GM21423 (cell line): ENCODE measurements at regions not wholly inside any gene's neighbourhood (a gene's known extent, or its start where the extent isn't known, plus 50 kb on each side); places are given as distances from the start of the nearest gene placed in this dataset.

ENCODE experiments used
- ATAC-seq: cut with Tn5 transposase; IDR thresholded peaks from one replicate; pipeline ENCODE4 v1.9.1; 2021; ENCODE audit warnings: mild to moderate bottlenecking, moderate library complexity; ENCODE audit not compliant: unreplicated experiment

DNA sequence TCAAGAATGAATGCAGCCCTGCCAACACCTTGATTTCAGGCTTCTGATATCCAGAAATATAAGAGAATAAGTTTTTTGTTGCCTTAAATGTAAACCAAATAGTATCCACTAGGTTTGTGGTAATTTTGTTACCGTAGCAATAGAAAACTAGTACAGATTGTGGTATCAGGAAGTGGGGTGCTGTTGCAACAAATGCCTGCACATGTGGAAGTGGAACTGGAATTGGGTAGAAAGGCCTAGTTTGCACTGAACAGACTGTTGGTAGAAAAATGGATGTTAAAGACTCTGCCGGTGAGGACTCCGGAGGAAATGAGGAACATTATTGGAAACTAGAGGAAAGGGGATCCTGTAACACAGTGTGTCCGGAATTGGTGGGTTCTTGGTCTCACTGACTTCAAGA lies 145.8 kb upstream of the MGAT5 start:
- no peak for ATAC-seq

DNA sequence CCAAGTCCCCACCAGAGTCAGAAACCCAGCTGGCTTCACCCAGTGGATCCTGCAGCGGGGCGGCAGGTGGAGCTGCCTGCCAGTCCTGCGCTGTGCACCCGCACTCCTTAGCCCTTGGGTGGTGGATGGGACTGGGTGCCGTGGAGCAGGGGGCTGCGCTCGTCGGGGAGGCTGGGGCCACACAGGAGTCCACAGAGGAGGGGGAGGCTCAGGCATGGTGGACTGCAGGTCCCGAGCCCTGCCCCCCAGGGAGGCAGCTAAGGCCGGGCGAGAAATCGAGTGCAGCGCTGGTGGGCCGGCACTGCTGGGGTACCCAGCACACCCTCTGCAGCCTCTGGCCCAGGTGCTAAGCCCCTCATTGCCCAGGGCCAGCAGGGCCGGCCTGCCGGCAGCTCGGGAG lies 144.6 kb upstream of the MGAT5 start:
- no peak for ATAC-seq

DNA sequence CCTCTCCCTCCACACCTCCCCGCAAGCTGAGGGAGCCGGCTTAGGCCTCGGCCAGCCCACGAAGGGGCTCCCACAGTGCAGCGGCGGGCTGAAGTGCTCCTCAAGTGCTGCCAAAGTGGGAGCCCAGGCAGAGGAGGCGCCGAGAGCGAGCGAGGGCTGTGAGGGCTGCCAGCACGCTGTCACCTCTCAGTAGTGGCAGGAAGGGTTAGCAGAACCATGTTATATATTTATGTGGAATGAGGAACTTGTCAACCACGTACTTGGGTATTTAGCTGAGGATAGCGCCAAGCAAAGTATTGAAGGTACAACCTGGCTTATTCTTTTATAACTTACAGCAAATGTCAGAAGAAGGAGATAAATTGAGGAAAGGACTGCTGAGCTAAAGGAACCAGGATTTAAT lies 144.1 kb upstream of the MGAT5 start:
- ATAC-seq = no peak

DNA sequence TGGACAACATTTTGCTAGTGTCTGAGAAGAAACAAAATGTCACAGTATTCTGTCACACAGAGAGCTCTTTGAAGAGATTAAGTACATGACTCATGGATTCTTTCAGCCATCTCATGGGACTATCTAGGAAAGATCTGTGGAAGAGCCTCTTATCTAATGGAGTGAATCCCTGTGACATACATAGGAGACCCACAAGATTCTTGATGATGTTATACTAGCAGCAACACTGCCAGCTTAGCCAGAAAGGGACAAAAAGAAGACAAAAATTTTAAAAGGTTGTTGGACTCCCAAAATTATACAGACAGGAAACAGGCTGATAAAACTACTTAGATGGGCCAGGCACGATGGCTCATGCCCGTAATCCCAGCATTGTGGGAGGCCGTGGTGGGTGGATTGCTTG lies 143.3 kb upstream of the MGAT5 start:
- ATAC-seq = no peak

DNA sequence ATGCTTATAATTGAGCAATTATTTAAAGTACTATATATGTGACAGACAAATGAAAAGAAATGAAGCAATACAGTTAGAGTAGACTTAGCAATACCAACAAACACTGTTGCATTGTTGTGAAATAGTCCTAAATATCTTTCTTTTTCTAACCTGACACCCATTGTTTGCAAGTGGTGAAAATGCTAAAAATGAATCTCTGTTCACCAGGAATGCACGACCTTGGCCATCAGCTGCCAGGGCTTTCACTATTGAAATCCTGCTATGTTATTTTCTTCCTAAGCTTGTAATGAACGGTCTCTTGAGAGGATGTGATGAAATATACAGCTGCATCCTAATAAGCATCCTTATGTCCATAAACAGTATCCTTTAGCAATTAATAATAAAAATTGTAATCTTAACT lies 136.2 kb upstream of the MGAT5 start:
- no peak for ATAC-seq

DNA sequence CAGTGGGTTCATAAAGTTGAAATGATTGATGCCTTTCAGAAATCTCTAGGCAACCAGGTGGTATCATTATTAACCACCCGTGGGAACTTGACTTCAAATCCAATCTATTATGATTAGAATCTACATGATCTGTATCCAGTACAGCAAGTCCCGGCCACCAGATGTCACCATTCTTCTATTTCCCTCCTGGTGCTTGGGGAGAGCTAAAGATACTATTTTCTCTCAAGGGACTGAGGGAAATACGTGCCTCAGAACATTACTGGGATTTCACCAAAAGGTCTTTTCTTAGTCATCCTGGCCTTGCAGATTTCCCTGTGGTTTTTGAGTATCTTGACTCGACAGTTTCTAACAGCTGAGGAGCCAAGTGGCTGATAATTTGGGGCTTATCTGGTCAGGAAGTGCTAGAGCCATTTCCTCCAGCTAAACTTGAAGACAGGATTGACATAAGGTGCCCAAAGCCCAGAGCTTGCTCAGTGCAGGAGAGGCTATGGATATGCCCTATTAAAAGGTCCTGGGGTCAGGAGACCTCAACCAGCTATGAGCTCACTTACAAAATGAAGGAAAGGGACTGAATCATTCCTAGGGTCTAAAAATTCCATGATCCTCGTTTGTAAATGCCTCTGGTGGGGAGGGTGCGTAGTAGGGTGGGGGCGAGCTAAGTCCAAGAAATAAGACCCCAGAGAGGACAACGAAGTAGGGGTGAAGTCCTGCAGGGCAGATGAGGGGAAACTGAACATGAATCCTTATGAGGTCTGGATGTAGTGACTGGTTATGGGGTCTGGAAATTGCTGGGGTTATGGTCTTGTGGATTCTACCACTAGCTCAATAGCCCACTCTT lies 135.4 kb upstream of the MGAT5 start:
- peak; percentile 39 for ATAC-seq

DNA sequence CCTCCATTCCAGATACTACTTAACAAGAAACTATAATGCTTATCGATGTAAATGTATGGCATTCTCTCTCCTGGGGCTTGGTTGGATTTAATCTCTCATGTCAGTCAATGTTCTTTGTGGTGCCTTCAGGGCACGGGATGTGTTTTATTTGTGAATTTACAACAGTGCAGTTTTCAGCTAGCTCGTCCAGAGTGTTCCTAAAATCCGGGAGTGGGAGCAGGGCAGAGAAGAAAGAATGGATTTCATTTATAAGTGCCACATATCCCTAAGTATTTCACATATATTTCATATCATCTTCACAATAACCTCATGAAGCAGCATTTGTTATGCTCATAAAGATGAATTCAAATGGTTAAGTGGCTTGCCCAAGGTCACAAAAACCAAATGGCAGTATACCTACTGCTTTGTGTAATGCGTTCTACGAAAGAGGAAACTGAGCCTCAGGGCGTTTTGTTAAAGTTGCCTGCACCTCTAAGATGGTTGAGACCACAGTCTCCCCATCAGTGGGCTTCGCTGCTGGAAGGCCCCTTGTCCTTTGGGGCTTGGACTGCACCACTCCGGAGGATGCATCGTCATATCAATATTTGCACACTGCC lies 134.7 kb upstream of the MGAT5 start:
- peak; percentile 13 for ATAC-seq

DNA sequence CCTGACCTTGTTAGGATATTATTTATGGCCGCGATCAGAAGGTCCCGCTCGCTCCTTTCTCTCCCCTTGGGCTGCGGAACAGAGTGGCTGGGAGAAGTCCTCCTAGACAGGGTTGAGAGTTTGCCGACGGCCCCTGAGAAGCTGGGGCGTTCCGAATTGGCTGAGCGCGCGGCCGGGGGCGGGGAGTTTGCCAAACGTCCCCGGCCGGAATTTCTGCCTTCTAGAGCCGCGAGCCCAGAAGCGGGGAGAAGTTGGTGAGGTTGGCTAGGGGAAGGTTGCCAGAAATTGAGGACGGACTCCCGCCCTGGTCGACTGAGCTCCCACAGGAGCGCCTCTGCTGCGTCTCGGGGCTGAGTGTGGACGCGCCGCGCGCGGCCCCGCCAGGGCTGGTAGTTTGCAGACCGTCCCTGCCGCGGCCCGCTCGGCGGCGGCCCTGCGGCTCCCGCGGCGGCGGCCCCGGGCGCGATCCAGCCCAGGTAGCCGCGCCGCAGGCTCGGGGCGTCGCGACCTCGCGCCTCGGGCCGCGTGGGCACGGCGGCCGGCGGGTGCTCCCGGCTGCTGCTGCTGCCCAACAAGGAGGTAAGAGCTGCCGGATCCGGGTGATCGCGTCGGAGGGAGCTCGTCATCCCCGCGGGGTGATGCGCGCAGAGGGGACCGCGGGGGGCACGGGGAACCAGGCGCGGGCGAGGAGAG lies 134.0 kb upstream of the MGAT5 start:
- peak; percentile 57 for ATAC-seq

DNA sequence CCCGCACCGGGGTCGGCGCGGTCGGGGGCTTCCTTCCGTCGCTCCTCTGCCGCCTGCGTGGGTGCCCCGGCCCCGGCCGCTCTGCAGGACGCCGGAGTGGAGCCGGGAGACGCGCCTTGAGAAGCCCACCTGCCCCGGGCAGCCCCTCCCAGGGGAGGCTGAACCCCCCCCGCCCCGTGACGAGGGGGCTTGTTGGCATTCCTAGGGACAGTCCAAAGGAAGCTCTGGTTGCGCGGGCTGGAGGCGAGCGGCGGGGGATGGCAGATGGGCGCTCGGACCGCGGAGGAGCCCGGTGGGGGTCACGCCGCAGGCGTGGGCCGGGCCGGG lies 133.5 kb upstream of the MGAT5 start:
- ATAC-seq = no peak

DNA sequence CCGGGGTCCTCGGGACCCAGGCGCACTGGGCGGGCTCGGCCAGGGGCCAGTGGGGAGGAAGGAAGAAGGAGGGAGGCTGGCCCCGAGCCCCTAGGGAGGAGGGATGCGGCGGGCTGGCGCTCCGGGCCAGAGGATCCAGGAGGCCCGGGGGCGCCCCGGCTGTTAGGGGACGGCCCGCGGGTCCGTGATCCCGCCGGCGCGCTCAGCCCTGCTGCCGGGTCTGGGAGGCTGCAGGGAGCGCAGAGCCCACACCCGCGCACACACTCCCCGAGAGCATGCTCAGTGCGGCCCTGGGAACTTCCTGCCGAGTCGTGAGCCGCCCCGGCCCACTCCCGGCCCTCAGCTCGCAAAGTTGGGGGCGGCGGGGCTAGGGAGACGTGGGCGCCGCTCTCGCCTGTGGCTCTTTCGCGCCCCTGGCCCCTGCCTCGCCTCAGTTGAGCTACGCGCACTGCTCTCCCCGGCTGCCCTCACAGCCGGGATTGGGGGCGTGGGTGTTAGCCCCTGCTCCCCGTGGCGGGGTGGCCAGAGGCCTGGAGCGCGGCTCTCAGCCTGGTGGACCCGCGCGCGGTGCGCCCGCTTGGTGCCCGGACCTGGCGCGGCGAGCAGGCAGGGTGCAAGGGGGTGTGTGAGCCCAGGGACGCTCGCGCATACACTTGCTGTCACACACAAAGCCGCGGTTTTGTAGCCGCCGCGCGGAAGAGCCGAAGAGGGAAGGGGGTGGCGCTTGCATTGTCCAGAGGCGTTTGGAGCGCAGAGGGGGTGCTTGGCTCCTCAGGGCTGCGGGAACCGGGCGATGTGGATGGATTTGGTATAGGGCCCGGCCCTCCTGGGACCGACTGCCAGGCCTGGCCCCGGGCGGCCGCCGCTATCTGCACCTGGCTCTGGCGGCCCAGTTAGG lies 132.9 kb upstream of the MGAT5 start:
- peak; percentile 42 for ATAC-seq

DNA sequence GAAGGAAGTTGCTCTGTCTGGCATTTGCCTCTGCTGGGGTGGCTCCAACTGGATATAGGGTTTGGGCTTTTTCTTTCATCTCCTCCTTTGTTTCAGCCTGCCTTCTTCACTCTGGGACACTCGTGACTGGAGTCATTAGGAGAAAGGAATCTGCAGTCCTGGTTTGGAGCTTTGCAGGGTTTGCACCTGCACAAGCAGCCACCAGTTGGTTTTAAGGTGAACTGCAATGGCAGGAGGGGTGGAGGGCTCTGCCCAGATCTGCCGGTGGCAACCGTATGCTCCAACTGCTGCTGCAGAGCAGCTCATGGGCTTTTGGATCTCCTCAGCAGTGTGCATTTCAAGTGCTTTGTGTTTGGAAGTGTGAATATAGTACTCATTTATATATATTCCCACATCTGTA lies 131.3 kb upstream of the MGAT5 start:
- ATAC-seq = no peak

DNA sequence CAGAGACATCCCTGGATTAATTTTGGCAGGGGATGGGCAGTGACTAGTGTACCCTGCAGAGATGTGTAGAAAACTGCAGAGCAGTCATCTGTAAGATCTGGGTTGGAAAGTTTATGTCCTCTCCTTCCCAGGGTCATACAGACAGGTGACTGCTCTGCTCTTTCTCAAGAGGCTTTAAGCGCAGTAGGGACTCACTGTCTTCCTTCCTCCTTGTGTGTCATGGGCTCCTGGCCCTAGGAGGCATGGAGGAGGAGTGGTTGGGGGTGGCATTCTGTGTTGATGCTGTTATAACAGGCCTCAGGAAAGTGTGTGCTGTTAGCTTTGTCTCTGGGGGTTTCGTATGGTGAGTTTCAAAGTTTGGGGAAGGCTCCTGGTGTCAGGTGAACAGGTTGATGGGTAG lies 130.5 kb upstream of the MGAT5 start:
- ATAC-seq = no peak

DNA sequence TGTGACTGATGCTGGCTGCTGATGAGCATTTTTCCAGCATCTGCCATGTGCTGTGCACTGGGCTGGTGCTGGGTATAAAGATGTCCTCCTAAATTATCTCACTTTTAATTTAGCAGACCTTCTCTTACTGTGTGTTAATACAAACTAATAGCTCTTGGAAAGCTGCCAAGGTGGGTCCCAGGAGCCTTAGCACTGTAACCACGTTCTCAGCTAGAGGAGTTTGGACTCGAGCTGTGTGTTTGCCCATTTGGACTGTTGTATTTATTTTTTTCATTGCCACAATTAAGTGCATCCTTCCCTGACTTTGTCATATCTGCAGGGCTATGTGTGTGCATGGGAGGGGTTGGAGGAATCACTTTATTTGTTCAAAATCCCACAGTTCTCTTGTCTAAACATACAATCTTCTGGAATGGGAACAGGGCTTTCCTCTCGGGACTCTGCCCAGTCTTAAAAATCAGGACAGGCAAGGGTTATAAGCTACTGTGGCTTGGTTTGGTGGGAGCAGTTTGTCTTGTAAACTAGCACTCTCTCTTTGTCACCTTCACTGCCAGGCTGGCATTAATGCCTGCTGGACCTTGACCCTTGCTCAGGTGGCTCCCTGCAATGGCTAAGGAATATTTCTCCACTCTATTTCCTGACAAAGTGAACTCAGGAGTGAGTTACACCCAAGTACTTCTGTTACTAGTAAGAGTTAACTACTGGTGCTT lies 129.7 kb upstream of the MGAT5 start:
- no peak for ATAC-seq

DNA sequence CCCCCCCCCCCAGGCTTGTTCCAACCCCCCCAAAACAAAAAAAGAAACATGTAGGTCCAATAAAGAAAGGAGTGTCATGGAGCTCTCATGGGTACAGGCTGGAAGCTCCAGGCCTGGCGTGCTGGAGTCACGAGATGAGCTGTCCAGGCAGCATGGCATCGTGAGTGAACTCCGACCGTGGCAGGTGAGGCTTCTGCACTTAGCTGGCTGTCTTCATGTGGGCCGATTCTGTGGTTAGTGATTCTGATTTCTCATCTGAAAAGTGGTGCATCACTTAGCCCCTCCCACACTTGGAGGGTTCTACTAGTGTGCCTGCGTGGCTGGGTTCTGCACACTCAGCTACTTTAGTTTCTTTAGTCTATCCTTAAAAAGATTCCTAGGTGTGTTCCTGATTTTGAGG lies 126.4 kb upstream of the MGAT5 start:
- ATAC-seq = peak; percentile 63

DNA sequence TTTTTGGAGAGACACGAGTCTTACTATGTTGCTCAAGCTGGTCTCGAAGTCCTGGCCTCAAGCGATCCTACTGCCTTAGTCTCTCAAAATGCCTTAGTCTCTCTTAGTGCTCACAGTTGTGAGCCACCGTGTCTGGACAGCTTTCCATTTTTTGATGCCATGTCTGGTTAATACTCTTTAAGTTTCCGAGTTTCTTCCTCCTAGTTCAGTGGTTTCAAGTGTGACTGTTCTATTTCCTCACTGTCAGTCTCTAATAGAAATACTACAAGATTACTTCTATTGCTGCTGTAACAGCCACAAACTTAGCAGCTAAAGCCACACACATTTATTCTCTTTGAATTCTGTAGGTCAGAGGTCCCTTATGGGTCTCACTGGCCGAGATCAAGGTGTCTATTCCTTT lies 125.1 kb upstream of the MGAT5 start:
- ATAC-seq = no peak

DNA sequence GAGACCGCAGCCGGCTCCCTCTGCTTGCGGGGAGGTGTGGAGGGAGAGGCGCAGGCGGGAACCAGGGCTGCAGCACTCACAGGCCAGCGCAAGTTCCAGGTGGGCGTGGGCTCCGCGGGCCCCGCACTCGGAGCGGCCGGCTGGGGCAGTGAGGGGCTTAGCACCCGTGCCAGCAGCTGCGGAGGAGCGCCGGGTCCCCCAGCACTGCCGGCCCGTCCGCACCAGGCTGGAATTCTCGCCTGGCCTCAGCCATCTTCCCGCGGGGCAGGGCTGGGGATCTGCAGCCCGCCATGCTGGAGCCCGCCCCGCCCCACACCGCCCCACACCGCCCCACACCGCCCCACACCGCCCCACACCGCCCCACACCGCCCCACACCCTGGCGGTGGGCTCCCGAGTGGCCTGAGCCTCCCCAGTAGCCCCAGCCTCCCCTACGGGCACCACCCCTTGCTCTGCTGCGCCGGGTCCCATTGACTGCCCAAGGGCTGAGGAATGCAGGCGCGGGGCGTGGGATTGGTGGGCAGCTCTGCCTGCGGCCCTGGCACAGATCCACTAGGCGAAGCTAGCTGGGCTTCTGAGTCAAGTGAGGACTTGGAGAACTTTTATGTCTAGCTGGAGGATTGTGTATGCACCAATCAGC lies 123.9 kb upstream of the MGAT5 start:
- no peak for ATAC-seq

DNA sequence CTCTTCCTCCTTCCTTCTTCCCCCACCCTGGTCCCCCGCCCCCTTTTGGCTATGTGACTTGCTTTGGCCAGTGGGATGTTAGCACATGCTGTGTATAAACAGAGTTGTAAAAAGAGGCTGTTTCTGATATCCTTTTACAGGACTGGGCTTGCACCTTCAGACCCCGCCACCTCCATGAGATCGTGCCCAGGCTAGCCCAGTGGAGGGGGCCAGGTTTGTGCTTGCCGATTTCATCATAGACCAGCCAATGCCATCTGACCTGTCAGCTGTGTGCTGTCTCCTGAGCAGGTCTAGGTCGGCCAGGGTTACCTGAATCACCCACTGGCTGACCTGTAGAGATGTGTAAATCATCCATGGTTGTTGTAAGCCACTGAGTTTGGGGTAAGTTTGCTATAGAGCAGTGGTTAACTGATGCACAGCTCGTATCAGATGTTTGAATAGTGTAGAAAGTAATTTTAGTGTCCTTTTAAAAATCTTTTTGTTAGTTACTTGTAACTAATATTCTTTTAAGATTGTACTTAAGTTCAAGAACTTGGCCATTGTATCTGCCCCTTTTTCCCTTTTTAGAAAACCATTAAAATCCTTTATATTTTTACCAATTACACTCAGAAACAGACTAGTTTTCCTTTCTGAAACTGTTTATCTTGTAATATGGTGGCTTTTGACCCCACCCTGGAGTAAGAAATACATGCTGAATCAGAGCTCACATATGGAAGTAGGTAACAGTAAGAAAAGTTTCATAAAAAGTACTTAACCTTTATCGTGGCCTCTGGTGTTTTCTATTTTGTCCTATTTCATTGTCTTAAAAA lies 122.0 kb upstream of the MGAT5 start:
- ATAC-seq = no peak

DNA sequence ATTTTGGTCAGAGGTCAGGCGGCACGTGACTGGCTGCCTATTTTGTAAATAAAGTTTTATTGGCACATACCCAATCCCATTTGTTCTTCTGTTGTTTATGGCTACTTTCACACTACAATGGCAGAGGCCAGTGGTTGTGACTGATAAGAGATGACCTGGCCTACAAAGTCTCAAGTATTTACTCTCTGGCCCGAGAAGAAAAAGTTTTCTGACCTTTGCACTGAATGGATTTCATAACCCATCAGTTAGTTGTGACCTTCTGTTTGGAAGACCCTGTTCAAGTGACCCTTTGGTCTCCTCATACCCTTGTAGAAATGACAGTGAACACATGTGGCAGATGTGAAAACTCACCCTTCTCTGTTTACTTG lies 121.4 kb upstream of the MGAT5 start:
- no peak for ATAC-seq

DNA sequence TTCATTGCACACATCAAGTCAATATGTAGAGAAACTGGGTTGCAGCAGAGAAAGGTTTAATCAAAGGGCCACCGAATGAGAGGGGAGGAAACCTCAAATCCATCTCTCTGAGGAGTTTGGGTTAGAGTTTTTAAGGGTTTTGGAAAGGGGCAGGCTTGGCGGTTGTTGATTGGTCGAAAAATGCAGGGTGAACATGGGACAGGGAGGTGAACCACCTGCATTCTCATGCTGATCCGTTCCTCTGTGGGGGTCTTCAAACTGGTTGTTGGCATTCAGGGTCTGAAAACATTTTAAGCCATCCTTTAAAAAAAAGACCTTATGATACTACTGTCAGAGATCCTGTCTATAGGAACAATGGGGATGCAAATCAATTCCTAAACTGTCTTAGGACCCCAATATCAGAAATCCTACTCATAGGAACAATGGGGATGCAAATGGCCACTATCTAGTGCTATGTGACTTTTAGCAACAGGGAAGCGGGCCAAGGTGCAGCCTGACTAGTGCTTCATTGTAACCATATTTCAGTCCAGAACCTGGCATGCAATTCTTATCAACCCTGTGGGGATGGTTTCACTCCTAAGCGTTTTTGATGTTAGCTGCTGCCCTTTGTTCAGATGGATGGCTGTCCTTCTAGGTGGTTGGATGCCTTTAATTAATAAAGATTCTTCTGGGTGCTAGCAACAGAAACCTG lies 120.1 kb upstream of the MGAT5 start:
- no peak for ATAC-seq
